SKM-1 (cell line): ENCODE measurements at regions not wholly inside any gene's neighbourhood (a gene's known extent, or its start where the extent isn't known, plus 50 kb on each side); places are given as distances from the start of the nearest gene placed in this dataset.

Experiments used
- DNase-seq: peaks from one replicate; lab custom pipeline; 2025; ENCODE audit not compliant: unreplicated experiment; lab: John Stamatoyannopoulos, UW

DNA sequence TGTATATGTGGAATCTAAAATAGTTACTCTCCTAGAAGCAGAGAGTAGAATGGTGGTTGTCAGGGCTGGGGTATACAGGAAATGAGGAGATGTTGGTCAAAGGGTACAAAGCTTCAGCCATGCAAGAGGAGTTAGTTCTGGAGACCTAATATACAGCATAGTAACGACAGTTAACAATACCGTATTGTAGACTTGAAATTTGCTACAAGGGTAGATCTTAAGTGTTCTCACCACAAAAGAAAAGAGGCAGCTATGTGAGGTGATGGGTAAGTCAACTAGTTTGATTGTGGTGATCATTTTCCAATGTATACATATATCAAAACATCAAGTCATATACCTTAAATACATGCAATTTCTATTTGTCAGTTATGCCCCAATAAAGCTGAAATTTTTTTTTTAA, 98.2 kb upstream of the CYP1B1 start:
- DNase-seq: no peak

DNA sequence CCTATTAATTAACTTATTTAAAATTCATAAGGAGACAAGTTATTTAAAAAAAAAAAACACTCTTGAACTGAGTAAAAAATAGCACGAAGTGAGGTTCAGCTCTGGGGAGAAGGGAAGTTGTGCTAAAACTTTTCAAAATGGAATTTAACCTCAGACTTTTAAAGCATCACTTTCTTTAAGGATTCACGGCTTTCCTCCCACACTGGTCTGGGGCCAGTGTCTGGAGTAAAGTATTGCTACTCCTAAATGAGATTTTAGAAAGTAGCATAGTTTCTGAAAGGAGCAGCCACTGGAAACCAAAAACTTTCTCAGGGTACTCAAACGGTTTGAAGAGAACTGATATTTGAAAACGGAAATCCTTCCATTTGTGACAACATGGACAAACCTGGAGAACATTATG, 97.7 kb upstream of the CYP1B1 start:
- no peak for DNase-seq

DNA sequence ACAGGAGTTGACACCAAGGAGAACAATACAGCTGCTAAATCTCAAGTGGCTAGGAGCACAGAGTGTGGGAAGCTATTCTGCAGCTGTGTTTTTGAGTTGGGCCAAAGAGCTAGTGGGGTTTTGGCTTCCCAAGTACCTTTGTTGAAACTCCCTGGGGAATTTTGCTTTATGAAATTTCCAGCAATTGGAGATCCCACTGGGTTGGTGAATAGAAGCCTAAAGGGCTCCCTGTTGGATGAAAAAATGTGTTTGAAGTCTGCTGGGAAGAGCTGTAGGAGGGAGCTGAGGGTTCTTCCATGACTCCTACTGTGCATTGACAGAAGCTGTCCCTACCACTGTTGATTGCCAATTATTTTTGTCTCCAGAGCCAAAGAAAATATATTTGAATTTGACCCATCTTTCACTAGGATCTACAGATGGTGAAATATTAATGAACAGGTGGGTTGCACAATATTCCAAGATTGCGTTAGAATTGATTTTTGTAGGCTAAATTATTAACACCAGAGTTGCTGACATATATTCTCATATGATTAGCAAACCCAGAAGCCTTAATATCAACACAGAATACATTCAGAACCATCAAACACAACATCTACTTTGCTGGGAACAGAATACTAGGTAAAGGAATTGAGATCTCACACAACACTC, 95.4 kb upstream of the CYP1B1 start:
- DNase-seq: no peak

- DNase-seq: no peak
Observed at GRCh38 chr2:38170733-38171132, 94.8 kb upstream of the CYP1B1 start.

DNA sequence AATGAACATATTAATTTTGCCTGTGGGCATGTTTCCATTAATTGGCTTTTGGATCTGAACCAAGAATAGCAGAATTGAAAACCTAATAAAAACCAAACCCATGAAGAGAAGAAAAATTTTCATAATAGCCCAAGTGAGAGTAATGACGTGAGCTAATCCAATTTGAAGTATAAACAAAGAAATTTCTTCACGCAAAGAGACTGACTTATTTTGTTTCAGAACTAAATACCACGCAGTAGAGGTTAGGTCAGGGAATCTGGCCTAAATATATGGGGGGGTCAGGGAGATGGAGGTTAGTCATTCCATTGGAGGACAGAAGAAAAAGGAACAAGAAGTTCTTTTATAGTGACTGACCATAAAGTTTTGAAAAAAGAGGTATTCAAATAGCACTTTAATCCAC, 94.1 kb upstream of the CYP1B1 start:
- no peak for DNase-seq

DNA sequence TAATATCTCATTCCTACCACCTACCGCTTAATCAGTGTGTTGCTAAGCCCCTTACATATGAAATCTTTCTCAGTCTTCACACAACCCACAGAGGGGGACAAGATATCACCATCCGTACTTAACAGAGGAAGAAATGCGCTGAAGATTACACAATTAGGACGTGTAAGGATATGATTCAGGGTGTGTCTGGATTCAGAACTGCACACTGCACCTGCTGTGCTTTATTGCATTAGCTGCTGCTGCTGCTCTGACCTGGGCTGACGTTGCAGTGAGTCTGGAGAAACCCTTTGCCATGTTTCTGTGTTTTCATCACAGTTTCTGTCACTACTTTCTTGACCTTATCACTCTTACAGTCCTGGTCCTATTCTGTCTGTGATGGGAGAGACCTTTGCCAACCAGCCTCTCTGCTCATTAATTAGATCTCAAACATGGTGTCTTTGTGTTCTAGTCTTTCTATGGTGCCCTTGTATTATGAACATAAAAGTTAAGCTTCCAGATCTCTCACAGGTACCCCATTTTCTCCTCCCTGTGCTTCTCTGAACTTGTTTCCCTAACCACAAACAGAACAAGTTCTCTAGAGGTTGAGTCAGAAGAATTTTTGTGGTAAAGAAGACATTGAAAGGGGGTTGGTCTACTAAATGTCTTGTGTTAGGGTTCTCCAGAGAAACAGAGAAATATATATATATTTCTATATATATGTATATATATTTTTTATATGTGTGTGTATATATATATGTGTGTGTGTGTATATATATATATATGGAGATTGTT, 92.9 kb upstream of the CYP1B1 start:
- no peak for DNase-seq

GRCh38 chr2:38167968-38168350, 92.0 kb upstream of the CYP1B1 start:
- DNase-seq: no peak

DNA sequence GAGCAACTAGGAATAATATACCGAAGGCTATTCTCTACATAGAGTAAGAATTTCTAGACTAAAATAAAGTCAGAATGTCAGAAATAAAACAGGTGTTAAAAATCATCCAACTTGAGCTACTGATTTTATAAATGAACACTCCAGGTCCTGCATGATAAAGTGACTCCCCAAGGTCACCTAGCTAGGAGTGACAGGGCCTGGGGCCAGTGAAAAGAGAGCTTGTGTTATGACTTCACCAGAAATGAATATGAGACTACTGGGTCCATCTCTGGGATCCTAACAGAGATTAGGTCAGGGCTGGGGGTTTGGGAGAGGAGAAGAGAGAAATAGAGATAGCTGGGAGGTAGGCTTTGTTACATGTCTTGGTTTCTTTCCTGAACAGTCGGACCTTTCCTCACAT, 89.7 kb upstream of the CYP1B1 start:
- no peak for DNase-seq

- no peak for DNase-seq
Observed at GRCh38 chr2:38164881-38165280, 88.9 kb upstream of the CYP1B1 start.

DNA sequence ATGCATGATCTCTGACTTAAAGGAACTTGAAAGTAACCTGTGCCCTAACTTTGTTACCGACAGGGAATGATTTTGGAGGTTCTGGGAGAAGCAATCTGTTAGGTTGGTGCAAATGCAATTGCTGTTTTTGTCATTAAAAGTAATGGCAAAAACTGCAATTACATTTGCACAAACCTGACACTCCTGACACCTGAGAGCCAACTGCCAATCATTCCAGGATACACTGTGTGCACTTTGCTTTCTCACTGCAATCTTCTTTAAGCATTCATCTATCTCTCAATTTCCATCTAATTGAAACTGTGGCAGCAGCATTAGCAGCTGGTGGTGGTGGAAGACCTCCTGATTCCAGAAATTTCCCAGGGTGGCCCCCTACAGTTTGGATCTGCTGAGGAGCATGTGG, 87.6 kb upstream of the CYP1B1 start:
- no peak for DNase-seq

GRCh38 chr2:38163006-38163405, 87.1 kb upstream of the CYP1B1 start:
- DNase-seq: no peak

DNA sequence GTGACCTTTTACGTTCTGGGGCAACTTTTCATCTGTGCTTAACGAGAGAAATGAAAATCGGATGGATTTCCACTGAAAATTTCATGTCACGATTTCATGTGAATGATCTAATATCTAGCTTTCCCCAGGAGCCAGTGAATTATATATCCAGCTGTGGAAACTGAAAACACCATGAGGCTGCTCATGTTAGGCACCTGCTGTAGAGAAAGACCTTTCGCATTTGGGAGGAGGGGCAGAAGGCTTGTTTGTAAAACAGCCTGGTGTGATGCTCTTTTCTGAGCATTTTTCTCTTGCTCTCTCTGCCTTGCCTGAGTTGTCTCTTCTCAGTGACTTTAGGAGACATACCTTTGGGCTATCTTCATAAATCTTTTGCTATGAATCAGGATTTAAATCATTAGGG, 84.6 kb upstream of the CYP1B1 start:
- no peak for DNase-seq

GRCh38 chr2:38159597-38159996, 83.6 kb upstream of the CYP1B1 start:
- DNase-seq: no peak

GRCh38 chr2:38159191-38159590, 83.2 kb upstream of the CYP1B1 start:
- no peak for DNase-seq

DNA sequence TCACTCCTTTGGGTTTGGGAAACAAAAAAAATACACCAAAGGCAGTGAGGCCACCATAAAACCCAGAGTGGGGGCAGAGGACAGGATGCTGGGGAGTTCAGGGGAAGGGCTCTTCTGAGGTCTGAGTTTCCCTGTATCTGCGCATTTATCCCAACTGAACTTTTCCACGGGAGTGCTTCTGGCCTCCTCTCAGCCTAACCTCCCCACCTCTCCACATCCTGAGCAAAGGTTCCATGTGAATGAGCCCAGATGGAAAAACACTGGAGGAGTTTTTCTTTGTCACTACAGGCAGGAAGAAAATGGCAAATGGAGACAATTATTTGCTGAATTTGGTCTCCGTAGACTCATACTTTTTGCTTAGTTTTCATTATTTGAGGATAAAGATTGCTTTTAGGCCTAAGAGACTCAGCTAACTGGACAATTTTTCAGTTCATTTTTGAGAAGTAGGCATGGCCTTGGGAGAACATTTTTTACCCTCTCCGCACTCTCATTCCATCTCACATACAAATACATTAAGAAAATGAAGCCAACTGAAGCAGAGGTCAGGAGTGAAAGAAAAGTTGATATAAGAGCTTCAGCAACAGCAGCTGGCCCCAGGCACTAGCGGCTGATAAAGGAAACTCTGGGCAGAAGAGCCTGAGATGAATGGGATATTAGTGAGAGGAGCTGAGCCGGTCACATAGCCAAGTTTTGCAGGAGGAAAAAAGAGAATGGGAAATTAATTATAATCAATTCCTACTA, 82.6 kb upstream of the CYP1B1 start:
- DNase-seq: no peak

DNA sequence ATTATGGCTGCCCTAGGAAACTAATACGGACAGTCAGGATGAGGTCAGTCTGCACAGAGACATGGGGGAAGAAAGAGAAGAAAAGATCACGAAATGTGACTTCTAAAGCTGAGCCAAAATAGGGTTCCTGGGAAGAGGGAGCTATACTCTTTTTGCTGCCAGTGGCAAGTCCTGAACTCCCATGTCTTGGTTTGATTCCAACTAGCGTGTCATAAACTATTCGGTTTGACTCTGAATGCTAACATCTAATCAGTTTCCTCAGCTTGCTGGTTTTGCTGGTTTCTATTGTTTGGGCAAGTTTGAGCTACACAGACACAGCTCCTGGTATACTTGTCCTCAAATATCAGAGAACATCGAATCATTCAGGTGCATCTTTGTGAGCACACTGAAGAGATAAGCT, 80.5 kb upstream of the CYP1B1 start:
- no peak for DNase-seq

DNA sequence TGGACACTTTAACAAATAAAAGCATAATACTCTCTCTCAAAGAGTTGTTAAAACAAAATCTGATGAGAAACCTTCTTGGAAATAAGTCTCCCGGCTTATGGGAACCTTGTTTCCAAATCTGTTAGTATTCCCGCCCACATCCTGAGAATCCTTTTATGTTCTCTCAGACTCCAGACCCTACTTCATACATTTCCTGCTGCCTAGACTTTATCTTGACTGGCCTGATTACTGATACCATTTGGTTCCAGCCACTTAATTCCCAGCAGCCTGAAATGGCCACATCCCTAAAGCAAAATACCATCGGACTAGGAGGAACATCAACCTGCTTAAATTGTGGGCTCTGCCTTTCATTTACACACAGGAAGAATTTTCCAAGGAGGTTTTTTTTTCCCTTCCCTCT, 79.1 kb upstream of the CYP1B1 start:
- no peak for DNase-seq

GRCh38 chr2:38154395-38154794, 78.4 kb upstream of the CYP1B1 start:
- no peak for DNase-seq

DNA sequence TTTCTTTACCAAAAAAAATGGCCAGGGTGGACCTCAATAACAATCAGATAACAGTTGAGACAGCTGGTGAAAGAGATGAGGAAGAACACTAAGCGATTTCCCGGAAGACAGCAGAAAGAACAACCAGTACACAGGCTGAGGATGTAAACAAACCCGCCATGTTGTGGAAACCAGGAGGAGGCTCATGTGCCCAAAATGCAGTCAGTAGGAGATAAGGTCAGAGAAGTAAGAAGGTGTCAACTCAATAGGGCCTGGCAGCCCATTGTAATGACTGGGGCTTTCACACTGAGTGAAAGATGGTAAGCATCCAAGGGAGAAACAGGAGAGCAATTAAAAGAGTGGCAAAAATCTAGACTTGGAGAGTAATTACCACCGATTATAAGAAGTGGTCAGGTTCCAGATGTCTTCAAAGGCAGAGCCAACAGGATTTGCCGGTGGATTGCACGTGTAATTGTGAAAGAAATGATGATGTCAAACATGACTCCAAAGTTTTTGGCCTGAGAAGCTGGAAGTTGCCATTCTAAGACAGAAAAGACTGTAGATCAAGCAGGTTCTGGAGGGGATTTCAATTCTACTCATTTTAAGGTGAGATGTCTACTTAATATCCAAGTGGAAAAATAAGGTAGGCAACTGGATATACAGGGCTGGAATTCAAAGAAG, 77.7 kb upstream of the CYP1B1 start:
- DNase-seq: no peak

GRCh38 chr2:38152913-38153312, 77.0 kb upstream of the CYP1B1 start:
- DNase-seq: no peak

DNA sequence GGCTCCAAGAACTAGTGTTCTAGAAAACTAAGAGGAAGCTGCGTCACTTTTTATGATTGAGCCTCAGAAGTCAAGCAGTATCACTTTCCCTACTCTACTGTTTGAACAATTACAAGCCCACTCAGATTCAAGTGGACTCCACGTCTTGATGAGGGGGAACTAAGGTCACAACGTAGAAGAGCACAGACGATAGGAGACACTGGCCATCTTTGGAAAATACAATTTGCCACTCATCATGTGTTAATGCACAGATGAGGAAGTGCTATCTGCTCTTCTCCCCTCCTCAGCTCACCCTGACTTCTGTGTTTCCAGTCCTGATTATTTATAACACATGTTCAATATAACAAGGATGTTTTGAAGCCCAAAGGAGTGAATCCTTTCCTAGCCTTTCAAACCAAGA, 76.1 kb upstream of the CYP1B1 start:
- DNase-seq: no peak

GRCh38 chr2:38149531-38149930, 73.6 kb upstream of the CYP1B1 start:
- peak; percentile 44 for DNase-seq
